NB4 (cell line): ENCODE measurements at regions not wholly inside any gene's neighbourhood (a gene's known extent, or its start where the extent isn't known, plus 50 kb on each side); places are given as distances from the start of the nearest gene placed in this dataset.
"Not testable (repeated sequence)": the region's sequence is repeated elsewhere in the genome, so short reads cannot be mapped to it uniquely, and the experiment has no call there.

Experiments
- DNase-seq: peaks from one replicate; pipeline ENCODE4 v3.0.0; 2010; ENCODE audit warnings: low read depth
- H3K4me3 ChIP-seq: one replicate; pipeline ENCODE4 v1.5.1; 2011; ENCODE audit warnings: mild to moderate bottlenecking, low read depth, low read length, moderate library complexity
- MYC ChIP-seq: IDR thresholded peaks from 2 replicates; pipeline ENCODE4 v1.6.1; 2011; ENCODE audit warnings: low read depth, low read length
- POLR2A ChIP-seq: IDR thresholded peaks from 2 replicates; pipeline ENCODE4 v1.6.1; 2011; ENCODE audit warnings: mild to moderate bottlenecking; ENCODE audit not compliant: insufficient read length; ENCODE audit errors: extremely low read depth
- TF ChIP-seq, protein P1 (sequence below): IDR thresholded peaks from one replicate; pipeline ENCODE4 v1.5.1; 2012; ENCODE audit warnings: low read depth, low read length
- TF ChIP-seq, protein P2 (sequence below): IDR thresholded peaks from 2 replicates; pipeline ENCODE4 v1.6.1; 2011; ENCODE audit warnings: low read depth, low read length

GRCh38 chr6:25138934-25139415 is 140.2 kb upstream of the CARMIL1 start:
- peak overlapping the region; percentile 60 for H3K4me3 ChIP-seq
- TF ChIP-seq POLR2A (no peak), MYC (no peak)
- TF ChIP-seq, protein P1, sequence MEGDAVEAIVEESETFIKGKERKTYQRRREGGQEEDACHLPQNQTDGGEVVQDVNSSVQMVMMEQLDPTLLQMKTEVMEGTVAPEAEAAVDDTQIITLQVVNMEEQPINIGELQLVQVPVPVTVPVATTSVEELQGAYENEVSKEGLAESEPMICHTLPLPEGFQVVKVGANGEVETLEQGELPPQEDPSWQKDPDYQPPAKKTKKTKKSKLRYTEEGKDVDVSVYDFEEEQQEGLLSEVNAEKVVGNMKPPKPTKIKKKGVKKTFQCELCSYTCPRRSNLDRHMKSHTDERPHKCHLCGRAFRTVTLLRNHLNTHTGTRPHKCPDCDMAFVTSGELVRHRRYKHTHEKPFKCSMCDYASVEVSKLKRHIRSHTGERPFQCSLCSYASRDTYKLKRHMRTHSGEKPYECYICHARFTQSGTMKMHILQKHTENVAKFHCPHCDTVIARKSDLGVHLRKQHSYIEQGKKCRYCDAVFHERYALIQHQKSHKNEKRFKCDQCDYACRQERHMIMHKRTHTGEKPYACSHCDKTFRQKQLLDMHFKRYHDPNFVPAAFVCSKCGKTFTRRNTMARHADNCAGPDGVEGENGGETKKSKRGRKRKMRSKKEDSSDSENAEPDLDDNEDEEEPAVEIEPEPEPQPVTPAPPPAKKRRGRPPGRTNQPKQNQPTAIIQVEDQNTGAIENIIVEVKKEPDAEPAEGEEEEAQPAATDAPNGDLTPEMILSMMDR, result no peak
- TF ChIP-seq, protein P2, sequence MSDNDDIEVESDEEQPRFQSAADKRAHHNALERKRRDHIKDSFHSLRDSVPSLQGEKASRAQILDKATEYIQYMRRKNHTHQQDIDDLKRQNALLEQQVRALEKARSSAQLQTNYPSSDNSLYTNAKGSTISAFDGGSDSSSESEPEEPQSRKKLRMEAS, result no peak

GRCh38 chr6:25139608-25140007 is 139.6 kb upstream of the CARMIL1 start:
- H3K4me3 ChIP-seq, DNase-seq: not testable (repeated sequence)

More at GRCh38 chr6:25138934-25139415, 140.2 kb upstream of the CARMIL1 start:
- peak; percentile 19 for DNase-seq

- TF ChIP-seq, protein P1, result no peak
- TF ChIP-seq MYC, result no peak
- TF ChIP-seq, protein P2, result no peak
- TF ChIP-seq POLR2A, result no peak
- no peak for DNase-seq
- no peak overlapping the region for H3K4me3 ChIP-seq
Observed at GRCh38 chr6:25142506-25142905, 136.7 kb upstream of the CARMIL1 start.

GRCh38 chr6:25144919-25145318 is 134.3 kb upstream of the CARMIL1 start:
- TF ChIP-seq, protein P2, result no peak
- TF ChIP-seq, protein P1, result no peak
- TF ChIP-seq POLR2A (no peak), MYC (no peak)
- no peak for DNase-seq

GRCh38 chr6:25147223-25147622 is 132.0 kb upstream of the CARMIL1 start:
- DNase-seq, result peak; percentile 12

More at GRCh38 chr6:25144919-25145318, 134.3 kb upstream of the CARMIL1 start:
- no peak overlapping the region for H3K4me3 ChIP-seq

DNA sequence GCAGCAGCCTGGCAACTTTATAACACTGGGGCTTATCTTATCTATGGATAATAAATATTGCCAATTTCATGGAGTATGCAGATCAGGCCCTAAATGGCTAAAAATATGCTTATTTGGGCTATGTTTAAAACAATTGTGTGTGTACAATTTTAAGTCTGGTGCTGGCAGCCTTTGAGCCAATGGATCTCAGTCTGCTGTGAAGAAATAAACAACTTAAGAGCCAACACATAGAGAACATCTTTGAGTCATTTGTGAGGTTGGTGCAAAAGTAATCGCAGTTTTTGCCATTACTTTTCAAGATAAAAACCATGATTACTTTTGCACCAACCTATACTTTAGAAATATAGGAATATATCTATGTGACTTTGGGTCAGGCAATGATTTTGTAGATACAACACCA is 129.1 kb upstream of the CARMIL1 start:
- TF ChIP-seq, protein P2, result no peak
- TF ChIP-seq POLR2A, result no peak
- TF ChIP-seq MYC, result no peak
- DNase-seq, result no peak
- no peak overlapping the region for H3K4me3 ChIP-seq

More at GRCh38 chr6:25147223-25147622, 132.0 kb upstream of the CARMIL1 start:
- H3K4me3 ChIP-seq, result no peak overlapping the region
- TF ChIP-seq, protein P2, result no peak
- TF ChIP-seq MYC (no peak), POLR2A (no peak)
- TF ChIP-seq, protein P1, result no peak

- TF ChIP-seq POLR2A, result no peak
- TF ChIP-seq, protein P1, result no peak
- TF ChIP-seq MYC, result no peak
- TF ChIP-seq, protein P2, result no peak
- H3K4me3 ChIP-seq, result no peak overlapping the region
- DNase-seq, result no peak
Observed at GRCh38 chr6:25150863-25151262, 128.3 kb upstream of the CARMIL1 start.
